NB4 (cell line): ENCODE measurements at regions not wholly inside any gene's neighbourhood (a gene's known extent, or its start where the extent isn't known, plus 50 kb on each side); places are given as distances from the start of the nearest gene placed in this dataset.

ENCODE experiments used
- DNase-seq: peaks from one replicate; pipeline ENCODE4 v3.0.0; 2010; ENCODE audit warnings: low read depth
- H3K4me3 ChIP-seq: one replicate; pipeline ENCODE4 v1.5.1; 2011; ENCODE audit warnings: mild to moderate bottlenecking, low read depth, low read length, moderate library complexity
- MAX ChIP-seq: IDR thresholded peaks from 2 replicates; pipeline ENCODE4 v1.6.1; 2011; ENCODE audit warnings: low read depth, low read length
- MYC ChIP-seq: IDR thresholded peaks from 2 replicates; pipeline ENCODE4 v1.6.1; 2011; ENCODE audit warnings: low read depth, low read length
- POLR2A ChIP-seq: IDR thresholded peaks from 2 replicates; pipeline ENCODE4 v1.6.1; 2011; ENCODE audit warnings: mild to moderate bottlenecking; ENCODE audit not compliant: insufficient read length; ENCODE audit errors: extremely low read depth
- TF ChIP-seq, protein P1 (sequence below): IDR thresholded peaks from one replicate; pipeline ENCODE4 v1.5.1; 2012; ENCODE audit warnings: low read depth, low read length

DNA sequence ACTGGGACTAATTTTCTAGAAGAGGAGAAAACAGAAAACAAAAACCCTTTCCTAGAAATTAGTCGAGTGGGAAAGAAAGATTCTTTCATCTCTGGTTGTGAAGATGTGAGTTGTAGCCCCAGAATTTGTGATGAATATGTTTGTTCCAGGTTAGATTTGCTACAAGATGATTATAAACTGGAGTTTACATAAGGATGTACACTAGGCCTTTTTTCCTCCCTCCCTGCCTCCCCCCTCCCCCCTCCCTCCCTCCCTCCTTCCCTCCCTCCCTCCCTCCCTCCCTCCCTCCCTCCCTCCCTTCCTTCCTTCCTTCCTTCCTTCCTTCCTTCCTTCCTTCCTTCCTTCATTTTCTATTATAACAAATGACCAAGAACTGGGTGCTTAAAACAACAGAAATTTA, 1502.0 kb downstream of the SI start:
- no peak for DNase-seq

DNA sequence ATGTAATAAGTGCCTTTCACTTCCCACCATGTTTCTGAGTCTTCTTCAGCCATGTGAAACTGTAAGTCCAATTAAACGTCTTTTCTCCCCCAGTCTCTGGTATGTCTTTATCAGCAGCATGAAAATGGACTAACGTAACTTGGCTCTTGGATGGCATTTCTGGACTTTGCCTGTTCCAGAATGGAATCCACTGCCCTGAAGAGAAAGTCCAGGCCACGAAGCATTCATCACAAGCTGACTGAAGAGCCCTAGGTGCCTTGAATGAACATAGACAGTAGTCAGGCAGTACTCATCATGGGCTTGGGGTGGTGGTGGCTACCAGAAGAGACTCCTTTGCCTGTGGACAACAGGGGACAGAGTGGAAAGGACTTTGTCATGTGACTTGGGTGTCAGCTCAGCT, 1505.0 kb downstream of the SI start:
- TF ChIP-seq, protein P1, sequence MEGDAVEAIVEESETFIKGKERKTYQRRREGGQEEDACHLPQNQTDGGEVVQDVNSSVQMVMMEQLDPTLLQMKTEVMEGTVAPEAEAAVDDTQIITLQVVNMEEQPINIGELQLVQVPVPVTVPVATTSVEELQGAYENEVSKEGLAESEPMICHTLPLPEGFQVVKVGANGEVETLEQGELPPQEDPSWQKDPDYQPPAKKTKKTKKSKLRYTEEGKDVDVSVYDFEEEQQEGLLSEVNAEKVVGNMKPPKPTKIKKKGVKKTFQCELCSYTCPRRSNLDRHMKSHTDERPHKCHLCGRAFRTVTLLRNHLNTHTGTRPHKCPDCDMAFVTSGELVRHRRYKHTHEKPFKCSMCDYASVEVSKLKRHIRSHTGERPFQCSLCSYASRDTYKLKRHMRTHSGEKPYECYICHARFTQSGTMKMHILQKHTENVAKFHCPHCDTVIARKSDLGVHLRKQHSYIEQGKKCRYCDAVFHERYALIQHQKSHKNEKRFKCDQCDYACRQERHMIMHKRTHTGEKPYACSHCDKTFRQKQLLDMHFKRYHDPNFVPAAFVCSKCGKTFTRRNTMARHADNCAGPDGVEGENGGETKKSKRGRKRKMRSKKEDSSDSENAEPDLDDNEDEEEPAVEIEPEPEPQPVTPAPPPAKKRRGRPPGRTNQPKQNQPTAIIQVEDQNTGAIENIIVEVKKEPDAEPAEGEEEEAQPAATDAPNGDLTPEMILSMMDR = no peak
- TF ChIP-seq MAX = no peak
- TF ChIP-seq POLR2A = no peak
- no peak for TF ChIP-seq MYC
- DNase-seq = no peak
- no peak overlapping the region for H3K4me3 ChIP-seq

More for the DNA sequence above, 1502.0 kb downstream of the SI start:
- TF ChIP-seq POLR2A (no peak), MAX (no peak), MYC (no peak)
- TF ChIP-seq, protein P1 = no peak
- H3K4me3 ChIP-seq = no peak overlapping the region

DNA sequence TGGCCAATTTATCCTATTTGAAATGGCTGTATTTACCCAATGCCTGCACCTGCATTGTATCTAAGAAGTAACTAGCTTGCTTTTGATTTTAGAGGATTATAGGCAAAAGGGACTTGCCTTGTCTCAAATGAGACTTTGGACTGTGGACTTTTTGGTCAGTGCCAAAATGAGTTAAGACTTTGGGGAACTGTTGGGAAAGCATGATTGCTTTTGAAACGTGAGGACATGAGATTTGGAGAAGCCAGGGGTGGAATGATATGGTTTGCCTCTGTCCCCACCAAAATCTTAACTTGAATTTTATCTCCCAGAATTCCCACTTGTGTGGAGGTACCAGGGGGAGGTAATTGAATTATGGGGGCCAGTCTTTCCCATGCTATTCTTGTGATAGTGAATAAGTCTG, 1505.4 kb downstream of the SI start:
- no peak for DNase-seq
- H3K4me3 ChIP-seq = no peak overlapping the region
- TF ChIP-seq MYC (no peak), POLR2A (no peak), MAX (no peak)
- TF ChIP-seq, protein P1 = no peak

DNA sequence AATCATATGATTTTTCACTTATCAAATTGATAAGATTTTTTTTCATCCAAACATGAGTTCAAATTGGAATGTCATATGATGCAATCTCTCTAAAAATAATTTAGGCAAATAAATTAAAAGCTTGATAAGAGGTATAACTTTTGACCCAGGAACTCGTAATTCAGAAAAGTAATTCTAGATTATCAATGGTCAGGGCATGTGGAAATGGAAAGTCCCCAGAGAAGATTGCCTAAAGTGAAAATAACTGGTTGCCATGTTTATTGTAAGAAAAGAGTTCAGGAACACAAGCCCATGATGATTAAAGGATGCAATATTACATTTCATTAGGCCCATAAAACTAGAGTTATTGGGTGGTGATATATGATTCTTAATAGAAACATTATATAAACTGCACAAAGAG, 1514.8 kb downstream of the SI start:
- no peak for DNase-seq
- TF ChIP-seq MAX (no peak), MYC (no peak), POLR2A (no peak)
- TF ChIP-seq, protein P1 = no peak
- H3K4me3 ChIP-seq = no peak overlapping the region

GRCh38 chr3:163562625-163563024, 1515.7 kb downstream of the SI start:
- DNase-seq = no peak

More at GRCh38 chr3:163562625-163563024, 1515.7 kb downstream of the SI start:
- TF ChIP-seq, protein P1 = no peak
- TF ChIP-seq MAX = no peak
- no peak for TF ChIP-seq POLR2A
- TF ChIP-seq MYC = no peak
- no peak overlapping the region for H3K4me3 ChIP-seq
